Activated naive CD4-positive, alpha-beta T cell (primary cell): ENCODE measurements at regions not wholly inside any gene's neighbourhood (a gene's known extent, or its start where the extent isn't known, plus 50 kb on each side); places are given as distances from the start of the nearest gene placed in this dataset.

Source experiments
- DNase-seq, 4 experiments: peaks; one replicate each; lab custom pipeline; 2025; lab: John Stamatoyannopoulos, UW

DNA sequence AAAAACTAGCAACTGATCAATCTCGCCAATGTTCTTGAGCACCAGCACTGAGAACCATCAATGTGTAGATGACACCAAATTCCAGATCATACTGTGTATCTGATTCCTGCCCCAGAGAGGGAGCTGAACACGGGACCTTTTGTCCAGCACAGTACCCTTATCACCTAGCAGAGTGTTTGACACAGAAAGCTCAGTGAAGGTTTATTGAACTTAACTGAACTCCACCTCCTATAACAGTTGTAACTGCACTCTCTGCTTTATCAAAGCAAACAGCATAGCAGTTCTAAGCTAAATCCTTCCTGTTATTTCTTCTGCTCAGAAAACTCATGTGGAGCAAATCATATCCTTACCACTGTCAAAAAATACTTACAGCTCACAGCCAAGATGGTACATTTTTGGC is 183.4 kb upstream of the SLCO3A1 start:
- DNase-seq, result no peak

GRCh38 chr15:91678003-91678402 is 175.5 kb upstream of the SLCO3A1 start:
- DNase-seq, result no peak

- no peak for DNase-seq
Measured at GRCh38 chr15:91679447-91679846, 174.1 kb upstream of the SLCO3A1 start.

- no peak for DNase-seq
Measured at GRCh38 chr15:91685436-91685835, 168.1 kb upstream of the SLCO3A1 start.

GRCh38 chr15:91688811-91689210 is 164.7 kb upstream of the SLCO3A1 start:
- DNase-seq, result no peak

GRCh38 chr15:91689377-91689776 is 164.1 kb upstream of the SLCO3A1 start:
- DNase-seq, result no peak

DNA sequence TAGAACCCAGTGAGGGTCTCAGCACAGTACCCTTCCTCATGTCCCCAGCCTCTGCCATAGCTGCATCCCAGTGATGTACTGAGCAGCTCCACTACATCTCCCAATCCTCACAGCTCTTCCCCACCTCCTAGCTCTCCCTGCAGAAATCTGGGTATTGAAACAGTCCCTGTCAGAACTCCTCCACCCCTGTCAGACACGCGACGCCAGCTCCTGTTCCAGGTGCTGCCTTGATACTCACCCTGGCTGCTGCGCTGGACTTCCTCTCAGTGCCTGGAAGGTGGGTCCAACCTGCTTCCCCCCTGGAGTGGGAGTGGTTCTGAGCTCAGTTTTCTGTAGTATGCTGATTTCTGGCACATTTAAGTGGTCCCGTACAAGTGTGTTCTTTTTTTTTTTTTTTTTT is 160.9 kb upstream of the SLCO3A1 start:
- no peak for DNase-seq

DNA sequence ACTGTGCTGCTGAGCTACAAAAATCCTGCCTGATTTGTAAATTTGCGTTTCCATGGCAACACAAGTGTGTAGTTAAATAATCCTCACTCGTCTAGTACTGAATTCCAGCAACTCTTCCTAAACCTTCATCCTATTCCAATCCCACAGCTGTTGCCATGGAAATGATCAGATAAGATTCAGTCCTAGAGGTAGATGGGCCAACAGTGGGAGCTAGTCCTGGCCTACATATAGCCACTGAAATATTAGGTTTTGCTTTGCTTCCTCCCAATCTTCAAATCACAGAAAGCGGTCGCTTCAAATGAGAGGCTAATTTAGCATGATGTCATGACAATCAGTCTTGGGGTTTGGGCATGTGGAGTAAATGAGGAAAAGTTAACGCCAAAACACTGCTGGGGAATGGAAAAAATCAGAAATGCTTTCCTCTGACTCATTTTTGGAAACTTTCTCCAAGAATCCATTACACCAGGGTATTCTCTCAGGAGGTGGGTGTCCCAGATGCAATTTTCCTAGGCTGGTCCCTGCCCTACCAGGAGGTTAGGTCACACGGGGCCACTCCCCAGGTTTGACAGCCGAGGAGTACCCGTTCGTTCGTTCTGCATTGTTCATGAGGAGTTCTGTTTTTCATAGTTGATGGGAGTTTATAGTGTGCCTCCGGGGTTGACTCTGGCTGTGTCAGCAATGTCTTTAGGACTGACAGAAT is 159.2 kb upstream of the SLCO3A1 start:
- no peak for DNase-seq

GRCh38 chr15:91694831-91695210 is 158.7 kb upstream of the SLCO3A1 start:
- no peak for DNase-seq

GRCh38 chr15:91695799-91696198 is 157.7 kb upstream of the SLCO3A1 start:
- DNase-seq, result no peak

GRCh38 chr15:91696981-91697380 is 156.5 kb upstream of the SLCO3A1 start:
- no peak for DNase-seq

- DNase-seq, result no peak
Measured at GRCh38 chr15:91698241-91698640, 155.3 kb upstream of the SLCO3A1 start.

GRCh38 chr15:91699741-91700140 is 153.8 kb upstream of the SLCO3A1 start:
- no peak for DNase-seq

GRCh38 chr15:91703274-91703673 is 150.2 kb upstream of the SLCO3A1 start:
- no peak for DNase-seq

DNA sequence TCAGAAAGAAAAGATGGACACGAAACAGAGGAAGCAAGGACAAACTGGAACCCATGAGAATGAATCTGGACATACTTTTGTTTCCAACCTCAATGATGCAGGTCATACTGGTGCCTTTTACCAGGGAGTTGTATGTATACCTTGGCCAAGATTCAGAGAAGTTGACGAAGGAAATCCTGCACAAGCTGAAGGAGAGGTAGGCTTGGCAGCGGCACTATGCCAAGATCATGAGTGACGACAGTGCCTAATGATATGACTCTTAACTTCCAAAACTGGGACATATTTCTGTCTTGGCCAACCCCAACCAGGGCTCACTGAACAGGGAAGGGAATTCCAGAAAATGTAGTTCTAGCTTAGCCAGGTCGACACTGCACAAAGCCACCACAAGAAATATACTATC is 149.2 kb upstream of the SLCO3A1 start:
- DNase-seq, result no peak

GRCh38 chr15:91706322-91707032 is 147.0 kb upstream of the SLCO3A1 start:
- DNase-seq, result peak; percentile 46 to 60 (median 52)

GRCh38 chr15:91710080-91710698 is 143.3 kb upstream of the SLCO3A1 start:
- DNase-seq, result no peak

DNA sequence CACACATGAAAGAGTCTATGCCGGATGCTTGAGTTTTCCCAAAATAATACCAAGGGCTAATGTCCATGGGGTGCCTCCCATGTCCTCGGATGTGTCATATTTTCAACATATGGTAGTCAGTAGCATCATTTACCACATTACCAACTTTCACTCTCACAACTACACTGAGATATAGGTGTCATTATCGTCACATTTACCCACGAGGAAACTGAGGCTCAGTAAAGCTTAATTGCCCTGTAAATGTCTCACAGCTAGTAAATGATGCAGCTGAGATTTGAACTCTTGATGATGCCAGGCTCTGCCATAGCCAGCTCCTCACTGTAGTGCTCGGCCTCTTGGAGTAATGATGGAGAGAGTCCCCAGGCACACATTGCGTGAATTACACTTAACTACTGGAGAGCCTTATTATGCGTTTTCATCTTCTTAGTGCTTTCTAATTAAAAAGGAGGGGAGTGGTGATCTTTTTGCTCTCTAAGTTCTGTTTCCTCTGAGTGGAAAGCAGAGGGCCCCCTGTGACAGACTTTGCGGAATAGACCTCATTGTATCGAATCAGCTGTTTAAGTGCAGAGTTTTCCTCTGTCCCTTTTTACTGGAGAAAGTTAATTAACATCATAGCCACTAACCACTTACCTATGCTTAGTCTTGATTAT is 142.0 kb upstream of the SLCO3A1 start:
- DNase-seq, result no peak

DNA sequence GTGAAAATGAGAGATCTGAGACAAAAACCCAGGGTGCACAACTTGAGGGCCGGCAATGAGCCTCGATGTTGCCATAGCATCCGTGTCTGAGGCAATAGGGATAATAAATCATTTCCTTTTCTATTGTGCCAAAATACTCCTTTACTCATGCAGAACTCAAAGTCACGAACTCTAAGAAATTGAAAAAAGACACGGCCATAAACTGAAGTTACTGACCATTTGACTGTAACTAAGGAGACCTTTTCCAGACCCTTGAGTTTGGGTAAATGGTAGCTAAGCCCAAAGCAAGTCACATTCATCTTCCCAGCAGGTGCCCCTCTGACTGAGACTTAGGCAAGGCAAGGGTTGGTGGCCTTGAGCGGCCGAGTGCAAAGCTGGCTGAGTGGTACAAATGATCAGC is 141.2 kb upstream of the SLCO3A1 start:
- no peak for DNase-seq

DNA sequence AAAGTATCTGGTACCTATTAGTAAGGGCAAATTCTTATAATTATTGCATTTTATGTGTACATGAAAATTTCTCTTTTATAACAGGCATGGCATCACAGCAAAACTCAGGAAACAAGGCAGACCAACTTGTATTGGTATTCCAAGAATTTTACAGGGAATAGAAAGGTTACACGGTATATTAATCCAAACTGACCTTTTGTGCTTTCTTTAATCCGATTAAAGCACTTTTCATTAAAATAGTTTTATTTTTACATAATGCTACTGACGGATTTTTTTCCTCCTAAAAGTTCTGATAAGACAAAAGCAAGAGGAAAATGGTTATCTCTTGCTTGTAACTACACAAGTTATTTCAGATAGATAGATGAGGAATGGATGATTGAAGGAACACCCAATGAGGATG is 137.0 kb upstream of the SLCO3A1 start:
- no peak for DNase-seq

DNA sequence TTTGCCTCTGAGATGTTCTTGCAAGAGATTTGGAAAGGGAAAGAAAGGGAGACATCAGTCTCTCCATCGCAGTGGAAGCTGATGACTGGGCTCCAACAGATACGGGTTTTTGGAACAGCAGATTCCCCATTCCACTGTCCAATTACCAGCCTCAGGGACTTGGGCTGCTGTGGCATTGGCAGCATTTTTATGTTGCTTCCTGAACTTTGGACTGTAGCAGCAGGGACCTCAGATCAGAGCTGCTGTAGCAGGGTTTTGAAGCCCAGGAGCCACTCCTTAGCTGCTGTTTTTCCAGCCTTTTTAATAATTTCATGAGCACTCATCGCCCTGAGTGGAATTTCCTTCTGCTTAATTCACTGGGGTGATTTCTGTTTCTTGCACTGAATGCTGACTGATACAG is 135.7 kb upstream of the SLCO3A1 start:
- no peak for DNase-seq

DNA sequence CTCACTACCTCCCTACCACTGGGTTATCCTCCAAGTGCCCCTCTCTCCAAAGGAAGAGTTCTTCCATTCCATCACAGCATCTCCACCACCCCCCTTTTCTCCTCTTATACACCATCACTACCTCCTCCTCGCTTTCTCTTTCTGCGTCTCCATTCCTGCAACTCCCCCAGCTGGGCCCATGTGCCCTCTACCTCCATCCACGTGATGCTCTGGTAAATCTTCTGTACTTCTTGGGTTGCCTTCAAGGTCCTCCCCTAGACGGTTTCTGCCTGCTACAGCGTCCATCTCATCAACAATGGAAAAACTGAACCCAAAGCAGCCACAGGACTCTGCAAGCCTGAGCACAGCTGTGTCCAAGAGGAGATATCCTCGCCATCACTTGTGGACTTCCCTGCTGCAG is 129.5 kb upstream of the SLCO3A1 start:
- DNase-seq, result no peak

DNA sequence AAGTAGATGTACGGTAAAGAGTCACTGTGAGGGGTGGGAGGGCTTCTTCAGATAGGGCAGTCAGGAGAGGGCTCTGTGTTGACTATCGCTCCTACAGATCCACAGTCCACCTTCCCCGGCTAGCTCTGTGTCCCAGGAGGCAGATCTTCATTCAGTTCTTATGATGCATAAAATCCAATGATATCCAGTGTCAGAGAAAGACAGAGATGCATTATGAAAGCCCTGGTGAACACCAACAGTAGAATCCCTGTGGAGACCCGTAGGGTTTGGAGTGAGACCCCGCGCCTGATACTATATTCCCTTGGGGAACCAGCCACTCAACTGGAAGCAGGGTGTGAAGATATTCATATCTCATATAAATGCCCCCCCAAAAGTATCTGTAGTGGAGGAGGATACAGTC is 119.8 kb upstream of the SLCO3A1 start:
- no peak for DNase-seq
